K562 (cell line): ENCODE measurements at regions not wholly inside any gene's neighbourhood (a gene's known extent, or its start where the extent isn't known, plus 50 kb on each side); places are given as distances from the start of the nearest gene placed in this dataset.

Experiments
- HMGXB4 ChIP-seq: sonication (generic); formaldehyde crosslinking; IDR thresholded peaks from 2 replicates; pipeline ENCODE4 v1.8.1; 2023; ENCODE audit warnings: mild to moderate bottlenecking, missing genetic modification reagents
- IFI16 ChIP-seq: fragments of 250-450 bp; sonication (Bioruptor Pico); IDR thresholded peaks from 2 replicates; pipeline ENCODE4 v2.1.2; 2022; ENCODE audit warnings: mild to moderate bottlenecking, inconsistent platforms
- NFE2 ChIP-seq: IDR thresholded peaks from 2 replicates; pipeline ENCODE4 v1.6.1; 2014; ENCODE audit warnings: antibody characterized with exemption, low read depth
- SMARCA4 ChIP-seq: fragments of 450-650 bp; IDR thresholded peaks from 2 replicates; pipeline ENCODE4 v1.6.1; 2016
- XRCC5 ChIP-seq: fragments of 200-400 bp; formaldehyde crosslinking; IDR thresholded peaks from 2 replicates; pipeline ENCODE4 v1.6.1; 2017; ENCODE audit warnings: low read depth, mild to moderate bottlenecking, low read length
- ZFP91 ChIP-seq: sonication (generic); formaldehyde crosslinking; IDR thresholded peaks from 2 replicates; pipeline ENCODE4 v1.8.0; 2022; ENCODE audit warnings: mild to moderate bottlenecking, missing genetic modification reagents
- TF ChIP-seq, protein P1 (sequence below): fragments of 450-650 bp; formaldehyde crosslinking; IDR thresholded peaks from 2 replicates; pipeline ENCODE4 v1.4.0; 2020; ENCODE audit warnings: mild to moderate bottlenecking, moderate library complexity

GRCh38 chr6:168744861-168745260 is 303.9 kb downstream of the SMOC2 start (continued):
- no peak for TF ChIP-seq HMGXB4 (CRISPR knock-in tag)
- TF ChIP-seq, protein P1, sequence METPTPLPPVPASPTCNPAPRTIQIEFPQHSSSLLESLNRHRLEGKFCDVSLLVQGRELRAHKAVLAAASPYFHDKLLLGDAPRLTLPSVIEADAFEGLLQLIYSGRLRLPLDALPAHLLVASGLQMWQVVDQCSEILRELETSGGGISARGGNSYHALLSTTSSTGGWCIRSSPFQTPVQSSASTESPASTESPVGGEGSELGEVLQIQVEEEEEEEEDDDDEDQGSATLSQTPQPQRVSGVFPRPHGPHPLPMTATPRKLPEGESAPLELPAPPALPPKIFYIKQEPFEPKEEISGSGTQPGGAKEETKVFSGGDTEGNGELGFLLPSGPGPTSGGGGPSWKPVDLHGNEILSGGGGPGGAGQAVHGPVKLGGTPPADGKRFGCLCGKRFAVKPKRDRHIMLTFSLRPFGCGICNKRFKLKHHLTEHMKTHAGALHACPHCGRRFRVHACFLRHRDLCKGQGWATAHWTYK = no peak
- TF ChIP-seq IFI16 (CRISPR knock-in tag) = no peak
- TF ChIP-seq ZFP91 (CRISPR knock-in tag) = no peak
- no peak for TF ChIP-seq NFE2
- no peak for TF ChIP-seq XRCC5
- TF ChIP-seq SMARCA4 = no peak
